Mesothelial cell of epicardium (in vitro differentiated cells): ENCODE measurements at regions not wholly inside any gene's neighbourhood (a gene's known extent, or its start where the extent isn't known, plus 50 kb on each side); places are given as distances from the start of the nearest gene placed in this dataset.

Source experiments
- DNase-seq, 2 experiments: peaks; one replicate each; pipeline ENCODE4 v3.0.0; 2021; ENCODE audit warnings: low spot score in 2 of 2; ENCODE audit not compliant: unreplicated experiment in 2 of 2
- H3K27ac Mint-ChIP-seq: 2 replicates; pipeline ENCODE4 v1.8.0; 2021; ENCODE audit warnings: mixed read lengths
- H3K27me3 Mint-ChIP-seq: 2 replicates; pipeline ENCODE4 v1.8.0; 2021; ENCODE audit warnings: low read depth, mixed read lengths
- H3K36me3 Mint-ChIP-seq: 2 replicates; pipeline ENCODE4 v1.8.0; 2021; ENCODE audit warnings: mixed read lengths
- H3K4me1 Mint-ChIP-seq: 2 replicates; pipeline ENCODE4 v1.8.0; 2021; ENCODE audit warnings: mixed read lengths
- H3K4me3 Mint-ChIP-seq: 2 replicates; pipeline ENCODE4 v1.8.0; 2021; ENCODE audit warnings: mild to moderate bottlenecking, moderate library complexity, mixed read lengths
- H3K9me3 Mint-ChIP-seq: 2 replicates; pipeline ENCODE4 v1.8.0; 2021; ENCODE audit warnings: mixed read lengths
- TF ChIP-seq, protein P1 (sequence below): fragments of 200-600 bp; sonication (generic); IDR thresholded peaks from one replicate; pipeline ENCODE4 v1.5.0; 2021; ENCODE audit warnings: antibody characterized with exemption; ENCODE audit not compliant: unreplicated experiment

DNA sequence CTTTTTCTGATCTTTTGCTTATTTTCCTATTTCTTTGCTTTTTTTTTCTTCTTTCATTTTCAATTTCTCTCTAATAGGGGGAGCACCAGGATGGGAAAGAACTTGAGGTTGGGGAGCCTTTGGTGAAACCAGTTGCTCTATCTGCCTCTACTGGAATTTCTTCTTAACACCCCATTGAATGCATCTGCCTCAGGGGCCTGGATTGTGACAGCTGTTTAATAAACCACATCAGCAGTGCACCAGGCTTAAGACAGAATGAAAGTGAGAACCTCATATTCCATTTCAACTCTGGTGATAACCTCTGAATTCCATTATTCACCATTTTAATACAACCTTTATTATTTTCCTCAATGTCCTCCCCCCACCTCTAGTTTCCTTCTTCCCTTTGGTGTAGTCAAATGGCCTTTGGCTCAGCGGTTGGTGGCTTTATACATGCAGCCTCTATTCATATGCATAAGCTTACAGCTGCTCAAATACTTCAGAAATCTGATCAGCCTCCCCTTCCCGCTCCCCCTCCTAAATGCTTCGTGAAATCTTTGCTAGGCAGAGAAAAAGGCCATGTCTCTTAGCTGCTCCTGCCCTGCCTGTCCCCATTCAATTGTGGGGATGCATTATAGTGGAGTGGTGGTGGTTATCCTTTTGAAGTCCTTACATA lies 537.3 kb upstream of the PLXNA2 start:
- H3K27ac Mint-ChIP-seq = no peak overlapping the region
- no peak for DNase-seq
- peaks cover 19% of the 10 kb centered on the region for H3K9me3 Mint-ChIP-seq
- H3K4me1 Mint-ChIP-seq = peaks cover 7% of the 10 kb centered on the region
- no peaks in the 10 kb centered on the region for H3K36me3 Mint-ChIP-seq
- H3K27me3 Mint-ChIP-seq = peaks cover 6% of the 10 kb centered on the region
- TF ChIP-seq, protein P1, sequence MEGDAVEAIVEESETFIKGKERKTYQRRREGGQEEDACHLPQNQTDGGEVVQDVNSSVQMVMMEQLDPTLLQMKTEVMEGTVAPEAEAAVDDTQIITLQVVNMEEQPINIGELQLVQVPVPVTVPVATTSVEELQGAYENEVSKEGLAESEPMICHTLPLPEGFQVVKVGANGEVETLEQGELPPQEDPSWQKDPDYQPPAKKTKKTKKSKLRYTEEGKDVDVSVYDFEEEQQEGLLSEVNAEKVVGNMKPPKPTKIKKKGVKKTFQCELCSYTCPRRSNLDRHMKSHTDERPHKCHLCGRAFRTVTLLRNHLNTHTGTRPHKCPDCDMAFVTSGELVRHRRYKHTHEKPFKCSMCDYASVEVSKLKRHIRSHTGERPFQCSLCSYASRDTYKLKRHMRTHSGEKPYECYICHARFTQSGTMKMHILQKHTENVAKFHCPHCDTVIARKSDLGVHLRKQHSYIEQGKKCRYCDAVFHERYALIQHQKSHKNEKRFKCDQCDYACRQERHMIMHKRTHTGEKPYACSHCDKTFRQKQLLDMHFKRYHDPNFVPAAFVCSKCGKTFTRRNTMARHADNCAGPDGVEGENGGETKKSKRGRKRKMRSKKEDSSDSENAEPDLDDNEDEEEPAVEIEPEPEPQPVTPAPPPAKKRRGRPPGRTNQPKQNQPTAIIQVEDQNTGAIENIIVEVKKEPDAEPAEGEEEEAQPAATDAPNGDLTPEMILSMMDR = no peak
- H3K4me3 Mint-ChIP-seq = no peak overlapping the region

GRCh38 chr1:208782186-208782585 lies 538.0 kb upstream of the PLXNA2 start:
- Mint-ChIP-seq H3K4me1 (peaks cover 12% of the 10 kb centered on the region), H3K27ac (no peak overlapping the region), H3K9me3 (peaks cover 14% of the 10 kb centered on the region), H3K4me3 (no peak overlapping the region), H3K27me3 (peaks cover 6% of the 10 kb centered on the region), H3K36me3 (no peaks in the 10 kb centered on the region)
- TF ChIP-seq, protein P1 = no peak
- DNase-seq = no peak

- H3K27ac Mint-ChIP-seq = no peak overlapping the region
- H3K27me3 Mint-ChIP-seq = peaks cover 6% of the 10 kb centered on the region
- no peaks in the 10 kb centered on the region for H3K9me3 Mint-ChIP-seq
- H3K36me3 Mint-ChIP-seq = no peaks in the 10 kb centered on the region
- H3K4me1 Mint-ChIP-seq = peaks cover 21% of the 10 kb centered on the region
- DNase-seq = no peak
- TF ChIP-seq, protein P1 = no peak
- H3K4me3 Mint-ChIP-seq = no peak overlapping the region
These were observed 541.4 kb upstream of the PLXNA2 start for GRCh38 chr1:208785629-208786028.

- no peaks in the 10 kb centered on the region for H3K36me3 Mint-ChIP-seq
- no peak for DNase-seq
- H3K27ac Mint-ChIP-seq = no peak overlapping the region
These were observed 543.0 kb upstream of the PLXNA2 start for GRCh38 chr1:208787219-208787618.

DNA sequence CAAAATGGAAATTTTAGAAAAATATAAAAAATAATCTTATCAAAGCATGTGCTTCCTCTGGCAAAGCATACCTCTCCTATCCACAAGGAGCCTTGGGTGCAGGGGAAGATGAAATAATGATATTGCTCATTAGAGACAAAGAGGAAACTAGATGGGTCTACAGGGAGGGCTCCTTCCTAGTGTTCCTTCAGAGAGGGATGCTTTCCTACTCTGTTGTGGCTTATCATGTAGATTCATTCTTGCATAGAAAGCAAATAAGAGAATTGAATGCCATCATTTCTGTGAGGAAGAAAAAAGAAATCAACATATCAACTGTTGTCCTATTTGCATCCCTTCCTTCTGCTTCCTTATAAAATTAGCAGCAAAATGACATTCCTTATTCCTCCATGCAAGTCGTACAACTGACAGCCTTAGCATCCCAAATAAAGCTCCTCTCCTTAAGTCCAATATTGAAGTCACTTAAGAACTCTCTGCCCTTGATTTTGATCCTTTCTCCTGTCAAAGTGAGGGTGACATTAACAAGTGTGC lies 543.9 kb upstream of the PLXNA2 start:
- H3K4me1 Mint-ChIP-seq = peaks cover 31% of the 10 kb centered on the region
- H3K27me3 Mint-ChIP-seq = peaks cover 6% of the 10 kb centered on the region
- no peak overlapping the region for H3K4me3 Mint-ChIP-seq
- no peaks in the 10 kb centered on the region for H3K9me3 Mint-ChIP-seq
- no peak overlapping the region for H3K27ac Mint-ChIP-seq
- H3K36me3 Mint-ChIP-seq = no peaks in the 10 kb centered on the region
- TF ChIP-seq, protein P1 = no peak
- no peak for DNase-seq

More at GRCh38 chr1:208787219-208787618, 543.0 kb upstream of the PLXNA2 start:
- Mint-ChIP-seq H3K4me3 (no peak overlapping the region), H3K9me3 (no peaks in the 10 kb centered on the region), H3K4me1 (peaks cover 31% of the 10 kb centered on the region), H3K27me3 (peaks cover 6% of the 10 kb centered on the region)
- TF ChIP-seq, protein P1 = no peak

DNA sequence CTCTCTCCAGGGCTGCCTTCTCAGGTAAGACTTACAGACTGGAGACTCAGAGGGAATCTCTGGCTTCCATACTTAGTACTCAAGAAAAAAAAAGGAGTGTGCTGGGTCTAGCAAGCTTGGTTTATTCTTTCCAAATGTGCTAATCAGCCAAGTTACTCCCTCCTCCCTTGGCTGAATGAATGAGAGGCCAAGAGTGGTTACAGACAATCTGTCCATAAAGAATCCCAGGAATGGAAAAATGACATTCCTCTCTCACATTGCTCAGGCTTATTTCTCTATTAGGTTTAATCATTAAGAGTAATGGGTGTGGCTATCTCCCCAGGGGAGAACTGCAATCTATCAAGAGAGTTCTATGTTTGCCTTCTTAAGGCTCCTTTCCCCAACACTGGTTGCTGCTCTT lies 547.3 kb upstream of the PLXNA2 start:
- DNase-seq = no peak

More for the DNA sequence above, 547.3 kb upstream of the PLXNA2 start:
- no peak overlapping the region for H3K4me3 Mint-ChIP-seq
- H3K27ac Mint-ChIP-seq = no peak overlapping the region
- H3K27me3 Mint-ChIP-seq = no peaks in the 10 kb centered on the region
- no peaks in the 10 kb centered on the region for H3K36me3 Mint-ChIP-seq
- H3K4me1 Mint-ChIP-seq = peaks cover 24% of the 10 kb centered on the region
- TF ChIP-seq, protein P1 = no peak
- H3K9me3 Mint-ChIP-seq = no peaks in the 10 kb centered on the region
